ENCODE measurements at regions not wholly inside any gene's neighbourhood (a gene's known extent, or its start where the extent isn't known, plus 50 kb on each side); places are given as distances from the start of the nearest gene placed in this dataset.
"Not testable (repeated sequence)": the region's sequence is repeated elsewhere in the genome, so short reads cannot be mapped to it uniquely, and the experiment has no call there.

DNA sequence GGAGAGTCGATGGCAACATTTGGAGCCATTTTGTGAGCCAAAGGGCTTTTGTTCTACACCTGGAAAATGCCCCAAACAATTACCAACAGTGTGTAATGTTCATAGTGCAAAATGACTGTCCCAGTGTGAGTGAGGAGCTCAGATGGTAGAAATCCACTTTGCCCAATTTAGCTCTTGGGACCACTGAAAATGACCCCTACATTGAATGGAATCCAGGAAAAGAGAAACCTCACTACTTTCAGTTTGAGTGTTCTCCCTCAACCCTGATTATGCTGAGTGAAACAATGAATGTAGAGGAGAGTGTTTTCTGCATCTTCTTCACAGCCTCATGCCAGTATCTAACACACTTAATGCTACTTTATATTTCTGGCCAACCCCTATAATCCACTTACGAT is 84.9 kb upstream of the NRN1 start:
- no peak for DNase-seq

GRCh38 chr6:6090861-6091607 is 84.3 kb upstream of the NRN1 start:
- DNase-seq = no peak

- peak; percentile 32 for DNase-seq
Measured at GRCh38 chr6:6085928-6086668, 79.4 kb upstream of the NRN1 start.

- DNase-seq = no peak
Measured at GRCh38 chr6:6080975-6081374, 74.2 kb upstream of the NRN1 start.

GRCh38 chr6:6074190-6074589 is 67.5 kb upstream of the NRN1 start:
- no peak for DNase-seq

- not testable (repeated sequence) for DNase-seq
Measured at GRCh38 chr6:6068157-6068556, 61.4 kb upstream of the NRN1 start.

DNA sequence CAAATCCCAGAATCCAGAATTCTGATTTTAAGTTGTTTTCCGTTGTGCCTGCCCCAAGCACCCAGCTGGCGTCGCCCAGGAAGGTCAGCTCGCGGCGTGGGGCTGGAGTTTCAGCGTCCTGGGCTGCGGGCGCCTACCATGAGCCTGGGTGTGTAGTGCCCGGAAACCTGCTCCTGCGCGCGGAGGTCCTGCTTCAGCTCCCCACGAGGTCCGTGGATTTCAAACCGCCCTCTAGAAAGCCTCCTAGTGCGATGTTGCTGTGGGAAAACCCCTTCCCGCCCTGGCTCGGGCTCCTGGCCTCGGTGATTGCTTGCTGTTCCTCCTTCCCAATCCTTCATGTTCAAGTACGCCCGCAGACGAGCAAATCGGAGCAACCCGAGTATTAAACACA is 51.3 kb upstream of the NRN1 start:
- no peak for DNase-seq

DNA sequence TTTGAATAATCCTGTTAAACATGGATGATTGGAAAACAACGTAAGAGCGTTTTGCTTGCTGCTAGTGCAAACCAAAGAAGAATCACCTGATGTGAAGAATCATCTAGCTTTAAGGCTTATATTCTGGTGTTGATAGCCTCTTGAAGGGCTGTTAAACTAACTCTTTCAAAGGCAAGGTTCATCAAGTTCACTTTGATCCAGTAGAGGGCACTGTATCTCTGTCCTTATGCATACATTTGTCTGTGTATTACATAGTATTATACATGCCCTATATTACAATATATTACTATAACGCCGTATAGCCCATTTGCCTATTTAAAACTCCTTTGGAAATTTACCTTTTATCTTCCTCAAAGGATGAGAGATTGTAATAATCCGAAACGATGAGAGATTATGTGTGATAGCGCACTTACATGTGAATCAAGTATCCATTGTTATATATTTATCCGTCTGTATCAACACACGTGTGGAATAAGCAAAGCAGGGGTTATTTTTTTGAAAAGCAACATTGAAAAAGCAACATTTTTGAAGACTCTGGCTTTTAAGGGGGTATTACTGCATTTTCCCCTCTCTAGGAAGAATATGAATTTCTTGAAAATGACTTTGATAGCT is 50.8 kb upstream of the NRN1 start:
- DNase-seq = no peak
